Superior temporal gyrus (tissue), 1 donor: ENCODE measurements at regions not wholly inside any gene's neighbourhood (a gene's known extent, or its start where the extent isn't known, plus 50 kb on each side); places are given as distances from the start of the nearest gene placed in this dataset.

Source experiments
- DNase-seq: peaks from one replicate; pipeline ENCODE4 v3.0.0-alpha.2; 2016; ENCODE audit errors: extremely low spot score

DNA sequence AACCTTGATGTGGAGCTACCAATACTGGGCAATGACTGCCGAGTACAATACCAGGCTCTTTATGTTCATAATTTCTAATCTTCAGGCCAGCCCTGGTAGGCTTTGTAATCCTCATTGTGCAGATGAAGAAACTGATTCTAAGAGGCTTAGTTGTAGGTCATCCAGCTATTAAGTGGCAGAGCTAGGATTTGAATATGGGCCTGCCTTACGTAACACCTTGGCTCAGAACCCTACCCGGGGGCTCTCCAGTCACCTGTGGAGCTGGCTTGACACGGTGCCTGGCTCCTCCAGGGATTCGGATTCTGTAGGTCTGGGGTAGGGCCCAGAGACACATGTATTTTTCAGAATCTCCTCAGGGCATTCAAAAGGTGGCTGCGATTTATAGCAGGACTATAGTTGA, 515.5 kb downstream of the QKI start:
- no peak for DNase-seq

DNA sequence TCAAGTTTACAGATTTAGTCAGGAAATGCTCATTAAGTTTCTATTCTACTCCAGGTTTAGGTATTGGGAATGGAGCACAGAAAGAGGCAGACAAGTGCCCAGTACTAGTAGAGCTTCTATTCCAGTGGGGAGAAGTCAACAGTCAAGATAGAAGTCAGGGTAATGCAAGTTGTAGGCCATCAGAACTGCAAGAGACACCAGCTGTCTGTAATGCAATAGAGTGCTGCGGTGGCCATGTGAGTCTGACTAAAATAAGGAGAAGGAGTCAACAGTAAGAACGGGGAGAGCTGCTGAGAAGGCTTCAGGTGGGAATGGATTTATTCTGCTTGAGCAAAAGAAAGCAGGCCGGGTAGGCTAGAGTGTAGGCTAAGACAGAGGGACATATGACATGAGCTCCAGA, 515.0 kb downstream of the QKI start:
- no peak for DNase-seq

DNA sequence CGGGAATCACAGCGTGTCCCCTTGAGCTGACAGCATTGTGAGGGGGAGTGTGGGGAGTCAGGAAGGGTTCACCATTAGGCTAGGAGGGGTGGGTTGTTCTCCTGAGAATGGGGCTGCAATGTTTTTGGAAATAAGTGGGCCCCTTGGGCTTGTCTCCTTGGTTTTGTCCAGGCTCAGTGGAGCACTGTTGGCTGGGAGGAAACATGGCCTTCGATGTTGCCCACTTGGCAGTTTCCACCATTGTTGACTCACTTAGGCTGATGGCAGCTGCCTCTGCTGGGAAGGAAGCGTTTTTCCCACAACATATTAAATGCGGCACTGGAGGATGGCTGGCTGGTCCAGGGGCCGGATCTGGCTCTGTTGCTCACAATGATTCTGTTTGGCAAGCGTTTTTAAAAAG, 512.1 kb downstream of the QKI start:
- no peak for DNase-seq

DNA sequence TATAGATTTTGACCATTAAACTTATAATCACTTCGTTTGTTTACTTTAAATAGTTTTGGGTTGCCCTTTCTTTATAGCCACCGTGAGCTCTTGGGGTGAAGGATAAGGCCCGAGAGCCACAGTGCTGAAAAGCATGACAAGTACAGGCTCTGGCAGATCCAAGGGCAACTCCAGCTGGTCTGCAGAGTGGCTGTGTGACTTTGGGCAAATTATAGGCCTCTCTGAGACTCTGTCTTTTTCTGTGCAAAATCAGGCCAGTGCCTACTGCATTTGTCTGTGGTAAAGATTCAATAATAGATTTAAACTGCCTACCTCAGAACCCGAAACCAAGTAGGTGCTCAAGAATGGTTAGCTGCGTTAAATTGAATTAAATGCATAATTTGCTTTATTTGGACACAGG, 511.3 kb downstream of the QKI start:
- DNase-seq: no peak

DNA sequence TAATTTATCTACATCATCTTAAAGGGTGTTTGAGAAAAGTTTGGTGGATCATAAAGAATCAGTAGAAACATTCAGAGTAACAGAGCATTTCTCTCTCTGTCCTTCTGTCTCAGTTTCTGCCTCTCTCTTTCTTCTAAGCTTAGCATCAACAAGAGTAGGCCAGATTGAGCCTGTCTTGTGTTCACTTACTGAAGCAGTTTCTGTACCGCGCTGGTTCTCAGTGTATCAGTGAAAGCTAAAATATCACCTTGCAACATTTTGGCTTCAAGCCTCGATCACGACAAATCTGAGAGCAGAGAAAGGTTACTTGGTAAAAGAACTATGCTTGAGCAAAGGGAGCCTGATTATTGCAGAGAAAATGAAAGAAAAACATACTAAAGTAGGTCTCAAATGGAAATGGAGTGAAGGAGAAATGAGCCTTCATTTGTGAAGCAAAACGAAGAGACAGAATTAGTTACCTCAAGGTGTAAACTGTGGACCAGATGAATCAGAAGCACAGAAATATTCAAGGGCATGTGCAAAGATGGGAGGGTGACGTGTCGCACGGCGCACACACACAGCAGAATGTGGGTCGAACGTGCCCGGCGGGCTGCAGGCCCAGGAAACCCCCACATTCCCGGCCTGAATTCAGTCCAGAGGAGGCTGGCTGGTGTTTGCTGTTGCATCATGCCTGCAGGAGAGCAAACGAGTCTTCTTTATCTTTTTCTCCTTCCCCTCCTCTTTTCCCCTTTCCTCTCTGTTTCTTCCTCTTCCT, 509.3 kb downstream of the QKI start:
- peak; percentile 46 for DNase-seq

DNA sequence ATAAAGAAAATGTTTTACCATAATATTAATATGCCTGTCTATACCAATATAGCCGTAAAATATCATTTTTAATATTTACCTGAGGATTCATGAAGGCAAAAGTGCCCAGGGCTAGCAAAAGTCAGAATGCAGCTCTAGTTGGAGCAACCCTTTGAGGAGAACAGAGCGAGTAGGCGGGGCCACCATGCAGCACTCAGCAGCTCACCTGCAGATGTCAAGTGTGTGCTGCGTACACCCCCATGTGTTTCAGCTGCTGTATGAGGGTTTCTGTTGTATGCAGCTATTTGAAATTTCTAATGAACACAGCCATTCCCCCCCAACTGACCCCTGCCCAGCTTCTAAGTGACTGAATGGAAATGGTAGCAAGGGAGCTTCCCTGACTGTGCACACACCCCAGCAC, 508.0 kb downstream of the QKI start:
- DNase-seq: no peak

DNA sequence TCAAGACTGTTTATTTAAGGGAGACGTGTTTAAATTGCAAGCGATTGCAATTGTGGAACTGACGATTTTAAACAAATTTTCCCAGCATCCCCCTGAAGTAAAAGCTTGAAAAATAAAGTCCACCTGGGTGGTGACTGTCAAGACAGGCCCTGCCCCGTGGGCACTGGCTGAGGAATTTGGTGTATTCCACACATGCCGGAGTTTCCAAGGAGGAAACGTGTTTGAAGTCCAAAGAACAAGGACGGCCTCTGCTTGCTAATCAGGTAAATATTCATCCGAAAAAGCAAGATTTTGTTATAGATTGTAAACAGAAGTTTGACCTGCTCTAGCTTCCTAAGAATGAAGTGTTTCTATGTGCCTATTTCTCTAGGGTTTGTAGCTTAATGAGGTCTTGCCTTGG, 505.1 kb downstream of the QKI start:
- DNase-seq: no peak

DNA sequence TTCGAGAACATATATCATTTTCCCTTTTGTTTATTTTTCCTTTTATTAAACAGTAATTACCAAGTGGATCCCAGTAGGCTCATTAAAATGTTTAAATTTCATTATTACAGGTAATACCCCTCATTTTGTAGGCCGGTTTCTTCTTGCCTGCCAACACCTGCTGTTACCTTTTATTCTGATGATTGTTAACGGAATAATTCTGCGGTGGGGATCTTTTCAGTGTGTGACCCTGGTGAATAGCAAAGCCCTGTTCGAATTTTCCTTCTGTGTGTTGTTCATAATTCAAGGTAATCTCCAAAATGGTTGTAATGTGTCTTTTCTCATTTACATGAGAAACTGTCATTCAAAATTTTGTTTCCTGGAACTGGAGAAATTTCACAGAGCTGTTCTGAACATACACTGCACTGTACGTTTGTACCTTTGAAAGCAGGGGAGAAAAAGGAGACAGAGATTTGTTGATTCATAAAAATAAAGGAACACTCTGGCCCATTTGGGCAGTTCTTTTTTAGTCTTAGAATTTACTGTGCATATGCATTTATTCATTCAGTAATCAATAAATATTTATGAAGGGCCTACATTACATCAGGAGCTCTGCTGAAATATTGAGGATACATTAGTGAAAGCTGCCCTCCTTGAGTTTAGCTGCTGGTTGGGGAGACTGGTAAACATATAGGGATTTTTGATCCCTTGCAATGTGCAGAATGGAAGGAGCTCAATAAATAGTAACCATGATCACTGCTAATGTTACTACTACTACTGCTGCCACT, 502.0 kb downstream of the QKI start:
- no peak for DNase-seq

DNA sequence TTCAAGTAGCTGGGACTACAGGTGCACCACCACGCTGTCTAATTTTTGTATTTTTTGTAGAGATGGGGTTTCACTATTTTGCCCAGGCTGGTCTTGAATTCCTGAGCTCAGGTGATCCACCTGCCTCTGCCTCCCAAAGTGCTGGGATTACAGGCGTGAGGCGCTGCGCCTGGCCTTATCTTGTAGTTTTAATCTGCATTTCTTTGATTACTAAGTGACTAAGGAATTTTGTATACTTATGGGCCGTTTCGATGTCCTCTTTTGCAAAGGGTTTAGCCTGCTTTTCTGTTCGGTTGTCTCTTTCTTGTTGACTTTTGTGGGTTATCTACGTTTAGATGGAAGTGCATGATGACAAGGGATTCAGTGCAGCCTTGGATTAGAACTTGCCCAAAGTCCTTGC, 500.6 kb downstream of the QKI start:
- DNase-seq: no peak

DNA sequence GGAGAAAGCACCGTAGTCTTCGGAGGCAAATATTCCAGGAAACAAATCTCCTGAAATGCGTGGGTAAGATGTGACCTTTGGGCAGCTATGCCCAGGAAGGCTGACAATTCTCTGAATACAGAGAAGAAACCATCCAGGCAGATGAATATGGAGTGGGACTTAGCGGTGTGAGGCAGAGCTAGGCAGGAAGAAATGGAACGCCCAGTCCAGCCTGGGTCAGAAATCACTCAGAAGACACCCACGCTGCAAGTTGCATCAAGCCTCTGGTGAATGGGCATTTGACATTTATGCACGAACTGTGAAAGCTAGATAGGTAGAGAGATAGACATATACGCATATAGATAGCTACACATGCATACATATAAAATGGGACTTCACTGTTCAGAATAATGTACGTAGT, 498.5 kb downstream of the QKI start:
- no peak for DNase-seq

DNA sequence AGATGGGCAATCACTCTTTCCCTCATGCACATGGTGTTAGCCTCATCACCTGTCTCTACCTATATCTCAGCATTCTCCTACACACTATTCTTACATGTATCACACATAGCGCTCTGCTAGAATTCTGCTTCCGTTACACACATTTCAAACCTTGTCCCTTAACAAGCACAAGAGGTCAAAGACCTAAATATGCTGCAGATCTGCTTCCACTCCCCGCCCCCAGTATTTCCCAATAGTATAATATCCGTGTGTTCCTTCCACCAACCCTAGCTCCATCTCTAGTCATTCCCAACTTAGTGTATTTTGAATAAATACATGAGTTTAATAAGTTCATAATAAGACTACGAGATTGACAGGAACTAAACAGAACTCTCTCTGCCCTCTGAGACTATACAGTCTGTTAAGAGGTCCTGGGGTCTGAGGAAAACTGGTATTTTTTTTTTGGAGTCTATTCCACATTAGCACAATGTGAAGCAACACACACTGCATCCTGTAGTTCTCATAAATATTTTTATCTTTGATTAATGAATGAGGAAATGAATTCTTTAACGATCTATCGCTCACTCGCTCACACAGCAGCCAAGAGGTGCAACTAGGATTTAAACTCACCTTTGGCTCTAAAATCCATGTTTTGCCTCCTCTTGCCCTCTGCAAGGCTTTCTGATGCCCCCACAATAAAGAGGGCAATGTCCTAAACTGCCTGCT, 491.6 kb downstream of the QKI start:
- DNase-seq: no peak

DNA sequence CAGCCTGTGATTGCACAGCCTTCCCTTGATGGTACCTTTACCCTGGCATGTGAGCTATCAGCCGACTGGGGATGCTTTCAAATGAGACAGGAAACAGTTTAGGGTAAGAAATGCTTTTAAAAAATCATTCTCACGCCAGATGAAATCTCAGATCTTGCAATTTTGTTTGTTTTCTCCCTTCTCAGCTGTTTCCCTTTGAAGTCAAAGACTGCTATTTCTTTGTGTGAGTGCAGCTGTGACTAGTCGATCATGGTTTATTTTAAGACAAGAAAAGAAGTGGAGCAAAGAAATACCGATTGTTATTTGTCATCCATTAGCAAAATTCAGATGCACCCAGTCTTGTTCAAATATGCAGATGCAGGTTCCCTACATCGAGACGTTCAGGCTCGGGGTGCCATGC, 489.7 kb downstream of the QKI start:
- DNase-seq: no peak

DNA sequence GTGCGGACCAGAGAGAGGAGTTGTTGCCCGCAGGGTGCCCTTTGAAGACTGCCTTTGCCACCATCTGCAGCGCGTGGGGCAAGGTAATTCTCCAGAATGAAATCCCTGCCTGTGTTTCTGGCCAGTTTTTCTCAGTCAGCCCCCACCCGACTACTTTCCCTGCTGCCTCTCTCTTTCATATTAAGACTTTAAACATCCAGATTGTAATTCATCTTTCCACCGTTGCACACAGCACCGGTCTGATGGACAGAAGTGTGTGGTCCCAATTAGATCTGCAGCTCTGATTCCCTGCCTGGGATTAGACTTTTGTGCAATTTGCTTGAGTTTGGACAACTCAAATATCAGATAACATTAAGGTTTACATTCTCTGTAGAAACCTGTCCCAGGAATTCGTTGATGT, 489.0 kb downstream of the QKI start:
- DNase-seq: no peak

DNA sequence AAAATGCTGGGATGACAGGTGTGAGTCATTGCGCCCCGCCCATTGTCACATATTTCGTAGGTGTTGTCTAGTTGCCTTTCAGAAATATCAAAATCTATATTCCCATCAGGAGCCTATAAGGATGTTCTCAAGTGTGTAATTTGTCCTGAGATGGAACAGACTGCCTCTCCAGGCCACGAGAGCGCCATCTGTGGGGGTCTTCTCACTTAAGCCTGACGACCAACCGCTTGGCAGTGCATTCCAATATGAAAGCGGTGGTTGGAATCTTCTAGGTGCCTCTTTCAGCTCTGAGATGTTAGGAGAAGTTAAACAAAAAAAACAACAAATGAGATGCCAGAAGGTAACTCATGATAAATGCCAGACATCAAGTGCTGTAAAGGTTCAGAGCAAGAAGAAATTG, 488.5 kb downstream of the QKI start:
- no peak for DNase-seq

DNA sequence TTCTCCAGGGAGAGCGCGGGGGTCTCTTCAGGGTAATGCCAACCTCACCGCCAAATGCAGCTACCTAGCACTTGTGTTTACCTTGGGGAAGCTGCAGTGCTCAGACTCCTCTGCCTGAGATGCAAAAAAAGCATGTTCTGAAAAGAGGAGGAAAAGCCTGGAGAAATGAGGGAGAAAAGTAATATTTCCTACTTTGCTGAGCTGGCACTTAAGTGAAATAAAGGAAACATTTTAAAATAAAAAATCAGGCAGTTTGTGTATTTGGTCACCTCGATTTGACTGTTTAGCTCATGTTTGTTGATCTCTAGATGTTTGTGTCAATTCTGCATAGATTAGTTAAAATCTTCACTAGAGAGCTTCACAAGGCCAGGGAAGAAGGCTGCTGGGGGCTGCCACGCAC, 487.2 kb downstream of the QKI start:
- DNase-seq: no peak

DNA sequence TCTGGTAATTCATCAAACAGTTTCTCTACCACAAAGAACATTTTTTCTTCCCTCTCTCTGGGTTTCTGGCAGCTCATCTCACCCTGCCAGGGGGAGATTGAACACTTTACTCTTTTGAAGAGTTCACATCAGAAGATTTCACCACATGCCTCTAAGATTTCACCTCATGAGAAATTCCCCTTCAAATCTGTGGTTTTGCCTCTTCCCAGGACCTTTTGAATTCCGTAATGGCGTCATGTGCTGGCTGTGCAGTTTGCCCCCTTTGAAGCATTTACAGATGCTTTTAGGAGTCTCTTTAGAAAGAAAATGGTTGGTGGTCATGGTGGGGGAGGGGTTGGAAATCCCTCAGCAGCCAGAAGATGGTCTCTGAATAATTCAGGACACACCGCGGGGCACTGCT, 486.1 kb downstream of the QKI start:
- no peak for DNase-seq

DNA sequence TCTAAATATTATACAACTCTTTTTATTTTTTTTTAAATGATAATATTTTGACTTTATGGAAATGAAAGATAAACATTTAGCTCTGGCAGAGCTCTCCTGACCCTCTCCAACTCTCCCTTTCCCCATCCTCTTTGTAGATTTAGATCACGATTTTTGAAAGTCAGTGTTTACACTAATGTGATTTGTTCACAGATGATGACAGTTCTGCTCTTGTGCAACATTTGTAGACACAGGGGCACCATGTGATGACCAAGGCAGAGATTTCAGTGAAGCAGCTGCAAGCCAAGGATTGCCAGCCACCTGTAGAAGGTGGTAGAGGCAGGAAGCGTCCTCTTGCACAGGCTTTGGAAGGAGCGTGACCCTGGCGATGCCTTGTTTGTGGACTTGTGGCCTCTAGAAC, 483.2 kb downstream of the QKI start:
- no peak for DNase-seq

DNA sequence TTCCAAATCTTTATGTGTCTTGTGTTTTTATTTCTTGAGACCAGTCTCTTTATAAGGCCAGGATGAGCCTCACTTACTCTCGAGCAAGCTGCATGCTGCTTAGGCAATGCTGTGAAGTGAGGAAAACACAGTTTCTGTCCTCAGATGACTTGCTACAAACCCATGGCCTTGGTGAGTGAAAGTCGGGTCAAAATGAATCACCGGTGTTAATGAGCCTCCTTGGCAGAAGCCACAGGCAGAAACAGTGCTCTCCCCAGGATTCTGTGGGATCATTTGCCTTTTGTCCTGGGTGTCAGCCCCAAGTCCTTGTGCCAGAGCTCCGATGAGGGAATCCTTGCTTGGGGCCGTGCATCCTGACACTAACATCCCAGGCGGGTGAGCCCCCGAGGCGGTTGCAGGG, 482.5 kb downstream of the QKI start:
- no peak for DNase-seq

DNA sequence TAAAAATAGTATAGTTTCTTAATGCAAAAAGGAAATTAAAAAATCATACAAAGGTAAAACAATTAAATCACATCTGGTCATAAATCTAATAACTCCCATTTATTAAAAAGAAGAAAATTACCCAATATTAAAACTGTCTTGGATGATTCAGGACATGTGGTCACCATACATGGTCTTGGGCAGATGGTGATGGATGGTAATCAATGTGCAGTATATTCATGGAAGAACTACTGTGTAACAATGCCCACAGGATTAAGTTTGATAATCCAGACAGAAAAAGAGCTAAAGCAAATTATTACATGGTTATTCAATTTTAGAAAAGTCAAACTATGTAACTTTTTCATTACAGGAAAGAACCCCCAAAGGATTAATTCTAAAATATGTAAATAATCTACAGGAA, 480.6 kb downstream of the QKI start:
- no peak for DNase-seq

DNA sequence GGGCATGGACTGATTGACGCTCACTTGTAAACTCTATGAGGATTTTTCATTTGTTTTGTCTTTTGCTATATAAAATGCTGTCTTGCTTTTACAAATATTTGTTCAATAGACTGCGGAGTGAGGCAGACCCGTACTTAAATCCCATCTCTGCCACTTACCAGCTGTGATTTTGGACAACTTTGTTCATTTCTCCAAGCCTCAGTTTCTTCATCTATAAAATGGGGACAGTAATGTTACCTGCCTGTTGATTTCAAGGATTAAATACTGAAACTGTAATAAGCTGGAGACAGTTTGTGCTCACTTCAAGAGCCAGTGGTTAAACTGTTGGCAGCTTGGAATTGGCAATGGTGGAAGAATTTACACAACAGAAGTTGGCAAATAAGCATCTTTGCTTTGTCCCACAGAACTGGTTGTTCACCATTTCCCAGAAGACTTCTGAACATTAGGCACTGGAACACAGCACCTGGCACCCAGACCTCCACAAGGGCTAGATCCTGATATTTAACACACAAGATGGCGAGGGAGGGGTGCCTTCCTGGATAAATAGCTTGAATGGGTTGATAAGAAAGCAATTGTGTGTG, 479.2 kb downstream of the QKI start:
- no peak for DNase-seq

DNA sequence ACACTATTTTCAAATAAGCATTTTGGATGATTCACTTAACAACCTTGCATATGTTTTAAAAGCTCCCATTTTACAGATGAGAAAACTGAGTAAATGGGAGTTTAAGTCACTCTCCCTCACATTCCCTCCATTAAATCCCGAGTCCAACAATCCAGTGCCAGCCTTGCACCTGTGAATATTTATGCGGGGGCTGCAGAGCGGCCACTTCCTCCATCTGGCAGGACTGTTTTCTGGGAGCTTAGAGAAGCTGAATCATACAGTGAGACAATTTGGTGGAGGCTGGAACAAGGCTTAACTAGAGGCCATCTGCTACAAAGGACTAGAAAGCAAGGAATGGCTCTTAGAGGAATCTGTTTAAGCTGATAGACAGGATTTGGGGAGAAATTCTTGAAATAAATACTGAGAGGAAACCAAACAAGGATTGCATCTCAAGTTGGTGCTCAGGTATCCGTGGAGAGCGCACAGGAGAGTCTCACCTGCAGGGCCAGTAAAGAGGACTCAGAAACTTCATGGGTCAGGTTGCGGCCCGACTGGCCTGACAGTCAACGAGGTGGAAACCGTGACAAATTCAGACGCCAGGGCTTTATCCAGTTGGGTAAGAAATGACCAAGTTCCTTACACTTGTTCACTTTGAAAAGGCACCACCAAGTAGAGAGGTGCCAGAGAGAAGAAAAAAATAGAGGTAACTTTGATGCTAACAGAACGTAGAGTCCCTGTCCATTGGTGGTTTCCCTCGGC, 478.5 kb downstream of the QKI start:
- DNase-seq: peak; percentile 32
